ENCODE measurements at regions not wholly inside any gene's neighbourhood (a gene's known extent, or its start where the extent isn't known, plus 50 kb on each side); places are given as distances from the start of the nearest gene placed in this dataset.

DNA sequence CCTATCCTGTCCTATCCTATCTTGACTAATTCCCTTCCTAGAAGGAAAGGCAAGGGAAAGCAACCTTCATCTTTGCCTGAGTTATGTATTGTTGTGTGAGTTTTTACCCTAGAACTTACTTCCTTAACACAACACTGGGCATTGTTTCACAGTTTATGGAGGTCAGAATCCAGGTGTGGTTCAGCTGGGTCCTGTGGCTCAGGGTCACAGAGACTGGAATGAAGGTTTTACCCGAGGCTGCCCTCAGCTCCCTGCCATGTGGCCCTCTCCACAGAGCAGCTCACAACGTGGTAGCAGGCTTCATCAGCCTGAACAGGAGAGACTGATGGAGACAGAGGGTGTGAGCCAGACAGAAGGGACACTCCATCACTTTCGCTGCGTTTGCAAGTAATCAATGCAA lies 140.5 kb downstream of the FCRL5 start:
- DNase-seq, result no peak
- in situ Hi-C loops (cut with MboI; ENCODE audit: low pct_unique_long_range_greater_than_20kb, low sequenced_read_pairs), result no loop called here

DNA sequence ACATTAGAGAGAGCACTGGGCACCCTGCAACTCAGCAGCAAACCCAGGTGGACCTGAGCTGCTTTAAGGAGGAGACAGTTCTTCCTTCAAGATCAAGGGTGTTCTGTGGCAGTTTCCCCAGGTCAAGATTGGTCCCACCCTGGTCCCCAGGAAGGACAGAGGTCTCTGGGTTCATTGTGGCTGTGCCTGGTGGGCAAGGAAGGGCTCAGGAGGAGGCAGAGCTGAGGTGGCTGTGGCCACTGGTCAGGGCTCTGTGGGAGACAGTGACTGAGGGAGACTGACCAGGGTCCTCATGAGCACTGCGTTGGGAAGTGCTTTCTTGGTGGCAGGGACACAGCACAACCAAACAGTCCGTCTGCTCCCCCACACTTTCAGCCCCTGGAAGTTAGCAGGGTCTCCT lies 141.3 kb downstream of the FCRL5 start:
- in situ Hi-C loops (cut with MboI; ENCODE audit: low pct_unique_long_range_greater_than_20kb, low sequenced_read_pairs), result no loop called here
- no peak for DNase-seq

DNA sequence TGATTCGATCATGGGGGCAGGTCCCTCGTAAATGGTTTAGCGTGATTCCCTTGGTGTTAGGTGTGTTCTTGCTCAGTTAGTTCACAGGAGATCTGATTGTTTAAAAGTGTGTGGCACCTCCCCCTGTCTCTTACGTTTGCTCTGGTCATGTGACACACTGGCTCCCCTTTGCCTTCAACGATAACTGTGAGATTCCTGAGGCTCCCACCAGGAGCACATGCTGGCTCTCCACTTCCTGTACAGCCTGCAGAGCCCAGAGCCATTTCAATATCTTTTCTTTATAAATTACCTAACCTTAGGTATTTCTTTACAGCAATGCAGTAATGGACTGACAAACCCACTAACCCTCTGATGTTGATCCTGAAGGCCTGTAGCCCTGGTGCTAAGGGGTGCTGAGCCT lies 141.9 kb downstream of the FCRL5 start:
- in situ Hi-C loops (cut with MboI; ENCODE audit: low pct_unique_long_range_greater_than_20kb, low sequenced_read_pairs), result no loop called here
- no peak for DNase-seq

DNA sequence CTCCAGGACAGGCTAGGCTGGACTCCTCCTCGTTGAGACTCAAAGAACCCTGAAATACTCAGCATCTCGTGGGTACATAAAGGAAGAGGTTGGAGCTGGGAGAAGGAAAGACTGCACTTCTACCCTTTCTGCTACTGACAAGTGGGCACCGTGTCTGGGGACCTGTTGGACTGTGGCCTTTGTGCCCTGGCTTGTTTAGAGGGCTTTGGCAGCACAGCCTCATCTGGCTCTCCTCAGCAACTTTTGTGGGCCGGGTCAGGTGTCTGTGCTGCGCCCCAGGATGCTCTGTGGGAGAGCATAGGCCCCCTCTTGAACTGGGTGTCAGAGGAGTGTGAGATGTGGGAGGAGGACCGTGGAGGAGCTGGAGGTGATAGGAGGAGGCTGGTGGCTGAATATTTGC lies 142.4 kb downstream of the FCRL5 start:
- in situ Hi-C loops (cut with MboI; ENCODE audit: low pct_unique_long_range_greater_than_20kb, low sequenced_read_pairs), result no loop called here
- DNase-seq, result no peak

DNA sequence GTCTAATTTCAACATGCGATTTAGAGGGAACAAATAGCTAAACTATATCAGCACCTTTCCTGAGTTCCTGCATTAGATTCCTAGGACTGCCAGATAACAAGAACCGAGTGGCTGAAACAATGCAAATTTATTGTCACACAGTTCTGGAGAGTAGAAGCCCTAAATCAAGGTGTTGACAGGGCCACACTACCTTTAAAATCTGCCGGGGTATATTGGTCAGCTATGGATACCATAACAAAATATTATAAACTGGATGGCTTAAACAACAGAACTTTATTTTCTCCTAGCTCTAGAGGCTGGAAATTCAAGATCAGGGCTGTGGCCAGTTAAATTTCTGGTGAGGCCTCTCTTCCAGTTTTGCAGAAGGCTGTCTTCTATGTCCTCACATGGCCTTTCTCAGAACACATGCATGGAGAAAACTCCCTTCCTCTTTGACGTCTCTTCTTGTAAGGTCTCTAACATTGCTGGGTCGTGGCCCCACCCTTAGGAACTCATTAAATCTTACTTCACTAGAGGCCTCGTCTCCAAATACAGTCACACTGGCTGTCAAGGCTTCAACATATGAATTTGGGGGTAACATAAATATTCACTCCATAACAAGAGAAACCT lies 144.3 kb downstream of the FCRL5 start:
- in situ Hi-C loops (cut with MboI; ENCODE audit: low pct_unique_long_range_greater_than_20kb, low sequenced_read_pairs), result no loop called here
- DNase-seq, result peak; percentile 45

DNA sequence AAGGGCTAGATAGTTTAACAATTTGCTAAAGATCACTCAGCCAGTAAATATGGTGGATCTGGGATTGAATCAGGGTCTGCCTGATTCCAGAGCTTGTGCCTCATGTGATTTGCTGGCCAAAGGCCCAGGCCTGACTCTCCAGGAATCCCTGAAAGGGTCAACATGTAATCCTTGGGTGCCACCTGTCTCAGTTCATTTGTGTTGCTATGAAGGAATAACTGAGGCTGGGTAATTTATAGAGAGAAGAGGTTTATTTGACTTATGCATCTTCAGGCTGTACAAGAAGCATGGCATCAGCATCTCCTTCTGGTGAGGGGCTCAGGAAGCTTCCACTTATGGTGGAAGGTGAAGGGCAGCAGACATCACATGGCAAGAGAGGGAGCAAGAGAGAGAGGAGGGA lies 144.9 kb downstream of the FCRL5 start:
- in situ Hi-C loops (cut with MboI; ENCODE audit: low pct_unique_long_range_greater_than_20kb, low sequenced_read_pairs), result no loop called here
- DNase-seq, result no peak

DNA sequence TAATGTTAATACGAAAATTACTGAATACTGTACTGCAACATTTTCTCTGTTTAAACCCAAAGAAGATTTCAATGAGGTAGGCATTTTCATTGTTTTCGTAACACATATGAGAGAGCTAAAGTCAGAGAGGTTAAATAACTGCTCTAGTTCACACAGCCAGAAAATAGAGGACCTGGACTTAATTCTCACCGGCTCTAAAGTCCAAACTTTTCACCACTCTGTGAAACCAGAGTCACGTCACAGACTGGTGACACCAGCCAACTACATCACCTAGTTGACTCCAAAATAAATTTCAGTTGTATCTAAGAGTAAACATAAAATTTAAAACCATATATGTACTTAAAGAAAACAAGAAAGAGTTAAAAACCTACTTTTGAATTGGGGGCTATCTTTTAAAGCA lies 146.7 kb downstream of the FCRL5 start:
- in situ Hi-C loops (cut with MboI; ENCODE audit: low pct_unique_long_range_greater_than_20kb, low sequenced_read_pairs), result no loop called here
- DNase-seq, result no peak

DNA sequence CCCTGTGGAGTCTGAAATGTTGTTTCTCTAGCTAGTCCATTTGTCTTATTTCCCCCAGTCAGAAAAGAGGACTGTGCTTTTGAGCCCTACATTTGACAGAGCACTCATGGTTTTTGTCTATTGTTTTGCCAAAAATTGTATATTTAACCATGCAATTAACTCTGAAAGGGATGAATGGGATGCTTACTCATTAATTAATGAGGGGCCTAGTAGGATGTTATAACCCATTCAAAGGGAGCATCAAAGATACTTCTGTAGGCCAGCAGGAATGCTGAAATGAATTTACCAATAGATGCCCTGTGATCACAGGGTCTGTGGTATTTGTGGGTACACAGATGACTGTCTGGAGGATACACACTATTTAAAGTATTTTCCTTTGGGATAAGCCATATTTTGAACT lies 147.7 kb downstream of the FCRL5 start:
- DNase-seq, result no peak
- in situ Hi-C loops (cut with MboI; ENCODE audit: low pct_unique_long_range_greater_than_20kb, low sequenced_read_pairs), result no loop called here

DNA sequence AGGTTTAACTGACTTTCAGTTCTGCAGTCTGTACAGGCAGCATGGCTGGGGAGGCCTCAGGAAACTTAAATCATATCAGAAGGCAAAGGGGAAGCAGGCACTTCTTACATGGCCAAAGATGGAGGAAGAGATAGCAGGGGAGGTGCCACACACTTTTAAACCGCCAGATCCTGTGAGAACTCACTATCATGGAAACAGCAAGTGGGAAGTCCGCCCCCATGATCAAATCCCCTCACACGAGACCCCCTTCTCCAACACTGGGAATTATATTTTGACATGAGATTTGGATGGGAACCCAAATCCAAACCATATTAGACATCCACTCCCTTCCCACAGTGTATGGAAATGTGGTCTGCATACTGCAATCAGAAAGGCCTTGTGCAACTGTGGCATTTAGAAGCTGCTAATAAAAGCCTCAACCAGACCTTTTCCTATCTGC lies 148.2 kb downstream of the FCRL5 start:
- in situ Hi-C loops (cut with MboI; ENCODE audit: low pct_unique_long_range_greater_than_20kb, low sequenced_read_pairs), result no loop called here

DNA sequence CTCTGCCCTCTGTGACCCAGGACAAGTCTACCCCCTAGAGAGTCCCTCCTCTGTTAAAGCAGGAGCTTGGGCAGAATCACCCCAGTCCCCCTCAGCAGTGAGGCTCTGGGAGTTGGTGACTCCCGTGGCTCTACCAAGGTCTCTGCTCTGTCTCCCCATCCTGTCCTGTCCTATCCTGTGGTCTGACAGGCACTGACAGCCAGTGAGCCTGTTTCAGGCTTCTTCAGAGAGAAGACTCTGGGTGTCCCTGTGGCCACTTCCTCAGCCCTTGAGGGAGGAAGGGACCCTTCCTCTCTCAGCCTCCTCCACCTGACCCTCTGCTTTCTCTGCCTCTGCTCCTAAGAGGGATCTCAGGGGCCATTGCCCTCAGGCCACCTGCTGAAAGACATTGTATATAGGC lies 148.7 kb downstream of the FCRL5 start:
- DNase-seq, result no peak
- in situ Hi-C loops (cut with MboI; ENCODE audit: low pct_unique_long_range_greater_than_20kb, low sequenced_read_pairs), result no loop called here

More for the DNA sequence above, 148.2 kb downstream of the FCRL5 start:
- DNase-seq, result peak; percentile 92

DNA sequence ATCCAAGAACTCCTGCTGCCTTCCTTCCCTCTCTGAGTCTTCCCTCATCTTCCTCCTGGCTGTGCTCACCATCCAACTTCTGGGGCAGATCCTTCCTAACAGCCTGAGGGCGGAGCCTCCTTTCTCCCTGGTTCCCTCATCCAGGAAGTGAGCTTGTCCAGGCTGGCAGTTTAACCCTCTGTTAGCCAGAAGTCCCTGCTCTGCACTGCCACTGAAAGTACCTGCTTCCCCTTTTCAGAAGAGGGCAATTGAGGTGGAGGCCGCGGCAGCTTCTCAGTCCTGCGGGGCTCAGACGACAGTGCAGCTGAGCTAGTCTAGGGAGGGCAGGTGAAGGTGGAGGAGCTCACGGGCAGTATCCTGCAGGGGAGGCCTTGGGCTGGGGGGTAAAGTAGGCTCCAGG lies 149.1 kb downstream of the FCRL5 start:
- in situ Hi-C loops (cut with MboI; ENCODE audit: low pct_unique_long_range_greater_than_20kb, low sequenced_read_pairs), result no loop called here
- DNase-seq, result peak; percentile 87

DNA sequence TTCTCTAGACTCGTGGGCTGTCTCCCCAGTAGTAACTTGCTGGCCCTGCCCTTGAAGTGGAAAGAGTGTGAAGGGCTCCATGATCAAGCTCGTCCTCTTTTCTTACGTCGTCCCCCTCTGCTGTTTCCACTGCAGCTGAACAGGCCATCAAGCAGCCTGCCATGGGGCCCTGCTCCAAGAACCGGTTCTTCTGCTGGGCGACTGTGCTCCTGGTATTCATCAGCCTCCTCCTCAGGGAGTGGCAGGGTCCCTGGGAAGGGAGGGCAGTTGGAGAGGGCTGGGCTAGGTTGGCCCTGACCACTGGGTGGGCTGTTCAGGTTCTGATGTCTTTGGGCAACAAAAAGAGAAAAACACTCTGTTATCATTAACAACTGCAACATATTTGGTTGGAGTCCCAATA lies 151.5 kb downstream of the FCRL5 start:
- no peak for DNase-seq
- in situ Hi-C loops (cut with MboI; ENCODE audit: low pct_unique_long_range_greater_than_20kb, low sequenced_read_pairs), result no loop called here

DNA sequence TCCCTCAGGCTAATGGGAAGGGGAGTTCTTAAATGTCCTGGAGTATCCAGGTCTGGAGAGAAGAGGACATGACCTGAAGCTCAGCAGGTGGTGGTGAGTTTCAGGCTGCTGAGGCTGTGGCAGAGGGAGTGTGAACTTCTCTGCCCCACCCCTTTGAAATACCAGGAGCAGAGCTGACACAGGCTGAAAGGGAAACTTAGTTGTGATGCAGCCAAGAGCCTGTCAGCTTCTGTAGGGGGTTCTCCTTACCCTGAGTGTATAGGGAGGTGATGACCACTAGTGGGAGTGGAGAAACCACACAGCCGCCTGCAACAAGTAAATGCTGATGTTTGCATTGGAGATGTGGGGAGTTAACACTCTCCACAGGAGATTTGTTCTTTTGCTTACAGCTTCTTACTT lies 152.3 kb downstream of the FCRL5 start:
- DNase-seq, result peak; percentile 74
- in situ Hi-C loops (cut with MboI; ENCODE audit: low pct_unique_long_range_greater_than_20kb, low sequenced_read_pairs), result no loop called here

DNA sequence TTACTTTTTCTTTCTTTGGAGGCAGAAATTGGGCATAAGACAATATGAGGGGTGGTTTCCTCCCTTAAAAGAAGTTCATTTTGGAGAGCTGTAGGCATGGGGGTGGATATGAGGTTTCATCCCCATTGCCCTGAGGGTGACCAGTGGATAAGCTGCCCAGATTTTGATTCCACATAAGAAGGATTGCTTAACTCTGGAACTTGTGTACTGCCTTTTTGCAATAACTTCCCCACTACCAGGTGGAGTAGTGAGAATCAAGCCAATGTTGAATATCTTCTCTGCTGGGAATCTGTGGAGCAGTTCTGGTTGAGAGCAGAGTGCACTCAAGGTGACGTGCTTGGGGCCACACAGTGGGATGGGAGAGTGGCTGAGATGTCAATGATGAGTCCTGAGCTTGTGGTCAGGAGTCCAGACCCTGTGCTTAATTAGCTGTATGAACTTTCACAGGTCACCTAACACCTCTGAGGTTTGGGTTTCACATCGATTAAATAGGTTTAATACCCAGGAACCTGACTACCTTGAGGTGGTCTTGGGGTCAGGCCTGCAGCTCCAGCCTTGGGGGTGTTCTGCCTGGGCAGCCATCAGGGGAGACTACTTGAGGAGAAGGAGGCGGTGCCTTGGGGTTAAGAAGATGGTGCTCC lies 152.9 kb downstream of the FCRL5 start:
- DNase-seq, result no peak
- in situ Hi-C loops (cut with MboI; ENCODE audit: low pct_unique_long_range_greater_than_20kb, low sequenced_read_pairs), result no loop called here

DNA sequence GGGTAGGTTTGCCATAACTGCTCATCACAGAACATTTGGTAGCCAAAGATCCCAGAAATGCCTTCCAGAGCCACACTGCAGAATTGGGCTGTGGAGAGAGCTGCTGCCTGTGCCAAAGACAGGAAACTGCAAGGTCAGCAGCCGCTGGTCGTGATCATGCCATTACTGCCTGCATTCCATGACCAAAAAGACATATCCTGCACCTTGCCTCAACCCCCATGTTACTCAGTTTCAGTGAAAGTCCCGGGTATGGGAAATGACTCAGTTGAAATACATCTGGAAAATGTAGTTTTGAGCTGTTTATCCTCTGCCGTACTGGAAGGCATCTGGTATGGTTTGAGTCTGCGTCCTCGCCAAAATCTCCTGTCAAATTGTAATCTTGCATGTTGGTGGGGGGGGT lies 161.7 kb downstream of the FCRL5 start:
- in situ Hi-C loops (cut with MboI; ENCODE audit: low pct_unique_long_range_greater_than_20kb, low sequenced_read_pairs), result no loop called here
- DNase-seq, result no peak

DNA sequence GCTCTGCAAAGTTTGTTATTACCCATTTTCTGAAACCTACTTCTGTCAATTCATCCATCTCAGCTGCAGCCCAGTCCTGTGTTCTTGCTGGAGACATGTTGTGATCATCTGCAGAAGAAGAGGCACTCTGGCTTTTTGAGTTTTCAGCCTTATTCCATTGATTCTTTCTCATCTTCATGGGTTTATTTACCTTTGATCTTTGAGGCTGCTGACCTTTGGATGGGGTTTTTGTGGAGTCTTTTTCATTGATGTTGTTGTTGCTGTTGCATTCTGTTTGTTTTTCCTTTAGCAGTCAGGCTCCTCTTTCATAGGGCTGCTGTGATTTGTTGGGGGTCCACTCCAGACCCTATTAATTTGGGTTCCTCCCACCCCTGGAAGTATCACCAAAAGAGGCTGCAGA lies 164.3 kb downstream of the FCRL5 start:
- no peak for DNase-seq
- in situ Hi-C loops (cut with MboI; ENCODE audit: low pct_unique_long_range_greater_than_20kb, low sequenced_read_pairs), result no loop called here

DNA sequence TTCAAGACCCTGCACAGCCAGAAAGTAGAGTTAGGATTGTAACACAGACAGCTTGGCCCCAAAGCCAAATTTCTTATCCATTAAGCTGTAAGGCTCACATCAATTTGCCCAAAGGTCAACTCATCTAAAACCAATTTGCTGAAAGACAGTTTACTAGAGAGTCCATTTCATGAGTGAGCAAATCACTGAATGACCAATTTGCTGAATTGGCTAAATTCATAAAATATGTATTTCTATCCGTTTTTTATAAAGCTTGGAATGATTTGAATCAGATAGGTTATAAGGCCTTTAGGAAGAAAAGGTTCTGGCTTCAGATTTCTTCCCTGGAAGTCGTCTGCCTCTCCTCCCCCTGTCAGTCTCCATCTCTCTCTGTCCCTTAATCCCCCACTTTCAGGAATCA lies 168.1 kb downstream of the FCRL5 start:
- no peak for DNase-seq
- in situ Hi-C loops (cut with MboI; ENCODE audit: low pct_unique_long_range_greater_than_20kb, low sequenced_read_pairs), result no loop called here

DNA sequence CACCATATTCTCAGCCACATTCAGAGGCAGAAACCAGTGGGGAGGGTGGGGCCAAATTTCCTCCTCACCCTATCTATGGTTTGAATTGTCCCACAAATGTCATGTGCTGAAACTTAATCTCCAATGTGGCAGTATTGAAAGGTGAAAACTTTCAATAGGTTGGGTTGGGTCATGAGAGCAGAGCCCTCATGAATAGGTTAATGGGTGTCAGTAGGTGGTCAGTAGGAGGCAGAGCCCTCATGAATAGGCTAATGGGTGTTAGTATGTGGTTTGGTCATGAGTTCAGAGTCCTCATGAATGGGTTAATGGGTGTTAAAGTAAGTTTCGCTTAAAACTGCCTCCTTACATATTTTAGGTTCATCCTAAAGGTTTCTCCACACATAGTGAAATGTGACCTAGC lies 170.0 kb downstream of the FCRL5 start:
- in situ Hi-C loops (cut with MboI; ENCODE audit: low pct_unique_long_range_greater_than_20kb, low sequenced_read_pairs), result no loop called here
- no peak for DNase-seq

DNA sequence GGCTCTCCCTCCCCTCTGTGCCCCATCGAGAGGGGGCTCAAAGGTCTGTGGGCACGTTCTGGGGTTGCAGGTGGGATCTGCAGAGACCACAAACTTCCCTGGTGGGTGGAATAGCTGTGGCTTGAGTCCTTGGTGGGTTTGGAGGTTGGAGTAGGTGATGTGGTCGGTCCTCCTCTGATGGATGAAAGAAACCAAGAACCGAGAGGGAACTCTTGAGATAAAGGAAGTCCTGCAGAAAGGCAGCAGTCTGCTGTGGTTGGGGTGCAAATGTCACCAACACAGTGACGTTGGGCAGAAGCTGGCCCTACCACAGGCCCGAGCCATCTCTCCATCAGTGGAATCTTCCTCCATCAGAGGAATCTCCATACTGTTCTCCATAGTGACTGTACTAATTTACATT lies 171.8 kb downstream of the FCRL5 start:
- DNase-seq, result no peak
- in situ Hi-C loops (cut with MboI; ENCODE audit: low pct_unique_long_range_greater_than_20kb, low sequenced_read_pairs), result no loop called here

DNA sequence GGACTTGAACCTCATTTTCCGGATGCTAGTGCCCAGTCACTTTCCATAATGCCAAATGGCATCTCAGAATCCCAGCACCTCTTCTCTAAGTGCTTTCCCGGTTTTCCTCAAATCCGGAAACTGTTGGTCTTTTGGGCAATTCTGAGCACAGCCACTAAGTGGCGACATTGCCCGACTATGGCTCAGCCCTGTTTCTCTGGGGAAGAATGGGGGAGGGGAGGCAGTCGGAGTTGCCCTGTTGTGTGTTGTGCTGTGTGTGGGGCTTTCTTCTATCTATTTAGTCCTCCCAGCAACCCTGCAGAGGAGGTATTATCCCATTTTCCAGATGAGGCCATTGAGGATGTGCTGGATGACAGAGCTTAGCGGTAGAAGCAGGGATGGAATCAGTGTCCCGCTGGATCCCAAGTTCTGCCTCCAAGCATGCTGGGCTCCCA lies 175.0 kb downstream of the FCRL5 start:
- in situ Hi-C loops (cut with MboI; ENCODE audit: low pct_unique_long_range_greater_than_20kb, low sequenced_read_pairs), result loop anchor here (10.0 kb wide), 1 partner anchor 108 kb away; no protein-coding TSS in a partner anchor
- DNase-seq, result peak; percentile 68

DNA sequence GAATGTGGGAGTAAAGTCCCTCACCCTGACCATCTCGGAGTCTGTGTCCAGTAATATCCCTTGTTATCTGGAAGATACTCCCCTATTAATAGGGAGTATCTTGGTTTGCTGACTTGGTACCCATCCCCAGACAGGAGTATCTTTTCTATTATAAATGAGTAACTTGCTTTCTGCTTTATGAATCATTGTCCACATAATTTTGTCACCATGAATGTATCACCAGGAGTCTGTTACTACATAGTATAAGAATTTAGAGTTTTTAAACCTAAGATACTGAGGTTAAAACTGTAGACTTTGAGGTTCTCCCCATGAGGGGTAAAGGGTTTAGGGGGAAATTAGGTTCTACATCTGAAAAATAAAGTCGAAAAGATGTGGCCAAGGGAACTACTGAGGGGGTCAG lies 175.6 kb downstream of the FCRL5 start:
- DNase-seq, result no peak
- in situ Hi-C loops (cut with MboI; ENCODE audit: low pct_unique_long_range_greater_than_20kb, low sequenced_read_pairs), result loop anchor here (10.0 kb wide), 1 partner anchor 108 kb away; no protein-coding TSS in a partner anchor

Measured in KBM-7 (cell line).